K562 (cell line): ENCODE measurements at regions not wholly inside any gene's neighbourhood (a gene's known extent, or its start where the extent isn't known, plus 50 kb on each side); places are given as distances from the start of the nearest gene placed in this dataset.

ENCODE experiments used
- ATAC-seq: fragments of 200-7000 bp; cut with Tn5 transposase; 3 replicates; pipeline ENCODE4 v1.9.1; 2020; ENCODE audit warnings: moderate library complexity
- BruUV-seq: library from RNA; stranded (reverse); fragments of 400-500 nt; replicated peaks from 2 replicates; lab custom pipeline; 2021; lab: Mats Ljungman, UMichigan
- CTCF ChIA-PET: fragments of 300-600 bp; formaldehyde crosslinking; extraction: SDS; loops from one replicate; lab custom pipeline; 2021; ENCODE audit warnings: low intra/inter-chr PET ratio; lab: Yijun Ruan, JAX
- POLR2A ChIA-PET: fragments of 300-600, 350-650 bp; sonication (Branson Sonifier 250); formaldehyde crosslinking; extraction: SDS; loops from one replicate; lab custom pipeline; 2021; ENCODE audit warnings: antibody characterized with exemption, inconsistent platforms; lab: Yijun Ruan, JAX
- DNase-seq, 4 experiments: peaks; one replicate each; pipeline versions ENCODE4 v3.0.0 to v3.0.0-alpha.2; 2011 to 2018; ENCODE audit warnings: low spot score in 3 of 4, mixed read lengths in 3 of 4; ENCODE audit errors: extremely low read depth in 1 of 4
- FAIRE-seq: peaks from 2 replicates; lab custom pipeline; 2011; peaks lifted over from hg19 to GRCh38; lab: Jason Lieb, UNC
- H2AFZ ChIP-seq: 2 replicates; pipeline ENCODE4 v1.6.0; 2011; ENCODE audit warnings: low read depth, low read length, control low read depth, inconsistent platforms
- H3K27ac ChIP-seq: fragments of 200-600 bp; 3 replicates; pipeline ENCODE4 v1.8.0; 2011; ENCODE audit warnings: low read depth, mild to moderate bottlenecking, control low read depth, inconsistent platforms, low read length, moderate library complexity, mixed read lengths; ENCODE audit errors: extremely low read depth
- H3K27me3 ChIP-seq, 2 experiments: fragments of 300-600 bp in 1 of 2; 2 replicates in 1 of 2; 3 replicates in 1 of 2; pipeline versions ENCODE4 v1.6.0 to v1.8.0; 2011; ENCODE audit warnings: inconsistent platforms in 2 of 2, low read length in 2 of 2, mild to moderate bottlenecking in 1 of 2, mixed read lengths in 1 of 2, moderate library complexity in 1 of 2; ENCODE audit not compliant: control insufficient read depth in 2 of 2, insufficient read depth in 2 of 2
- H3K36me3 ChIP-seq: fragments of 300-600 bp; 3 replicates; pipeline ENCODE4 v1.8.0; 2011; ENCODE audit warnings: mild to moderate bottlenecking, low read length, inconsistent platforms; ENCODE audit not compliant: control insufficient read depth, insufficient read depth
- H3K4me1 ChIP-seq, 2 experiments: fragments of 200-600 bp in 1 of 2; replicated peaks in 1 of 2; 2 replicates in 1 of 2; 3 replicates in 1 of 2; pipeline versions ENCODE4 v1.5.1 to v1.8.0; 2011; ENCODE audit warnings: inconsistent platforms in 2 of 2, low read length in 2 of 2, mild to moderate bottlenecking in 1 of 2, mixed read lengths in 1 of 2, moderate library complexity in 1 of 2; ENCODE audit not compliant: control insufficient read depth in 2 of 2, insufficient read depth in 2 of 2
- H3K4me2 ChIP-seq: 2 replicates; pipeline ENCODE4 v1.6.1; 2011; ENCODE audit warnings: low read length, control low read depth, inconsistent platforms, mixed read lengths; ENCODE audit not compliant: insufficient read depth
- H3K4me3 ChIP-seq: fragments of 200-600 bp; sonication (generic), shearing (Covaris generic); 2 replicates; pipeline ENCODE4 v1.5.1; 2016; ENCODE audit warnings: control low read depth, inconsistent platforms
- H3K79me2 ChIP-seq: fragments of 200-600 bp; 3 replicates; pipeline ENCODE4 v1.8.0; 2011; ENCODE audit warnings: low read length, inconsistent platforms; ENCODE audit not compliant: control insufficient read depth, insufficient read depth
- H3K9ac ChIP-seq, 2 experiments: 2 replicates each; pipeline versions ENCODE4 v1.6.0 to v1.6.1; 2011; ENCODE audit warnings: low read depth in 2 of 2, low read length in 2 of 2, control low read depth in 1 of 2, inconsistent platforms in 1 of 2, mild to moderate bottlenecking in 1 of 2, mixed read lengths in 1 of 2; ENCODE audit not compliant: insufficient read depth in 1 of 2
- H3K9me1 ChIP-seq: one replicate; pipeline ENCODE4 v1.6.0; 2011; ENCODE audit warnings: inconsistent platforms, mild to moderate bottlenecking, low read length, moderate library complexity; ENCODE audit not compliant: control insufficient read depth, insufficient read depth
- H3K9me3 ChIP-seq: replicated peaks from 2 replicates; pipeline ENCODE4 v1.5.1; 2011; ENCODE audit warnings: low read depth, low read length, inconsistent platforms; ENCODE audit not compliant: control insufficient read depth, insufficient read depth
- H4K20me1 ChIP-seq: replicated peaks from 2 replicates; pipeline ENCODE4 v1.6.1; 2011; ENCODE audit warnings: low read length, inconsistent platforms, mixed read lengths; ENCODE audit not compliant: control insufficient read depth, insufficient read depth
- CHAMP1 ChIP-seq: fragments of 450-650 bp; IDR thresholded peaks from 2 replicates; pipeline ENCODE4 v1.6.1; 2016; ENCODE audit warnings: mild to moderate bottlenecking
- E2F3 ChIP-seq: fragments of 250-450 bp; sonication (Bioruptor Pico); IDR thresholded peaks from 2 replicates; pipeline ENCODE4 v1.4.0; 2020; ENCODE audit warnings: mild to moderate bottlenecking
- FIP1L1 ChIP-seq: fragments of 200-400 bp; formaldehyde crosslinking; IDR thresholded peaks from 2 replicates; pipeline ENCODE4 v1.6.1; 2018; ENCODE audit warnings: mild to moderate bottlenecking, low read depth, low read length; ENCODE audit not compliant: poor library complexity, severe bottlenecking
- HDAC8 ChIP-seq: fragments of 450-650 bp; IDR thresholded peaks from 2 replicates; pipeline ENCODE4 v1.6.1; 2016; ENCODE audit warnings: mild to moderate bottlenecking, missing genetic modification characterization, moderate library complexity, missing compliant biosample characterization
- MCM2 ChIP-seq: fragments of 450-650 bp; IDR thresholded peaks from 2 replicates; pipeline ENCODE4 v1.6.1; 2017; ENCODE audit warnings: low read depth, mild to moderate bottlenecking
- PBX2 ChIP-seq, 2 experiments: IDR thresholded peaks in 1 of 2; conservative IDR thresholded peaks in 1 of 2; 2 replicates each; pipeline ENCODE4 v1.6.1; 2016; ENCODE audit warnings: low read depth in 2 of 2, mild to moderate bottlenecking in 1 of 2, missing compliant biosample characterization in 1 of 2, missing genetic modification characterization in 1 of 2, moderate library complexity in 1 of 2
- RHOXF2B ChIP-seq: fragments of 250-450 bp; sonication (Bioruptor Pico); conservative IDR thresholded peaks from 2 replicates; pipeline ENCODE4 v1.5.1; 2021
- STAG1 ChIP-seq: sonication (generic); formaldehyde crosslinking; IDR thresholded peaks from 2 replicates; pipeline ENCODE4 v1.5.0; 2020; ENCODE audit warnings: missing genetic modification reagents, borderline replicate concordance
- VEZF1 ChIP-seq: fragments of 200-800 bp; sonication (Bioruptor generic); IDR thresholded peaks from 2 replicates; pipeline ENCODE4 v1.6.1; 2017; ENCODE audit warnings: missing genetic modification characterization, missing compliant biosample characterization
- ZBTB26 ChIP-seq: fragments of 450-650 bp; formaldehyde crosslinking; IDR thresholded peaks from 2 replicates; pipeline ENCODE4 v1.4.0; 2022; ENCODE audit warnings: missing genetic modification characterization
- ZNF134 ChIP-seq: fragments of 250-450 bp; sonication (Bioruptor Pico); conservative IDR thresholded peaks from 2 replicates; pipeline ENCODE4 v1.4.0; 2020
- ZNF589 ChIP-seq: fragments of 200-800 bp; sonication (Bioruptor generic); IDR thresholded peaks from 2 replicates; pipeline ENCODE4 v1.6.1; 2016; ENCODE audit warnings: low read depth, missing genetic modification characterization, missing compliant biosample characterization
- ZSCAN29 ChIP-seq: fragments of 450-650 bp; IDR thresholded peaks from 2 replicates; pipeline ENCODE4 v1.6.1; 2017
- WGBS: fragments of 100-300 bp; shearing (Covaris generic); methylation state at CpG from one replicate; pipeline ENCODE4 v1.1.6; 2016; ENCODE audit warnings: low coverage, mixed read lengths; ENCODE audit not compliant: insufficient coverage; ENCODE audit errors: missing lambda C conversion rate; 5-methylcytosine and 5-hydroxymethylcytosine counted together
- in situ Hi-C: fragments of 300-500 bp; cut with MboI; formaldehyde crosslinking; loops from 4 replicates; pipeline ENCODE4 v1.15.0; 2018; ENCODE audit warnings: inconsistent platforms, mixed read lengths
- intact Hi-C: fragments of 100-400 bp; cut with micrococcal nuclease; formaldehyde crosslinking; loops from 2 replicates; pipeline ENCODE4 v1.14.2; 2022

- no peaks in the 10 kb centered on the region for H4K20me1 ChIP-seq
- H3K9me1 ChIP-seq = no peaks in the 10 kb centered on the region
- 10% methylated on average over 6 of the region's 6 CpGs for WGBS
- H3K4me3 ChIP-seq = no peak overlapping the region
- no peaks in the 10 kb centered on the region for H3K36me3 ChIP-seq
- DNase-seq (no peak), ATAC-seq (no peak), FAIRE-seq (no peak)
- H3K79me2 ChIP-seq = no peaks in the 10 kb centered on the region
- POLR2A ChIA-PET = no interaction called here
- H3K9ac ChIP-seq = no peak overlapping the region
- H3K4me1 ChIP-seq = no peaks in the 10 kb centered on the region; a peak in 1 of 5 replicates
- no peak overlapping the region for H2AFZ ChIP-seq
- H3K9me3 ChIP-seq = no peaks in the 10 kb centered on the region
- intact Hi-C loops (no loop called here), in situ Hi-C loops (no loop called here)
- no peak overlapping the region for H3K4me2 ChIP-seq
- no TSS peak for BruUV-seq
- CTCF ChIA-PET = no interaction called here
- H3K27me3 ChIP-seq = peaks cover 2 to 12% of the 10 kb centered on the region in 2 experiments; a peak in 3 of 5 replicates
- H3K27ac ChIP-seq = no peak overlapping the region
- no peak for TF ChIP-seq PBX2 (CRISPR knock-in tag; IDR thresholded peaks at IDR 0.05; ENCODE audit: low read depth)
- no peak for TF ChIP-seq PBX2 (tag; conservative IDR thresholded peaks at IDR 0.05; ENCODE audit: low read depth)
- TF ChIP-seq VEZF1 (CRISPR knock-in tag) = no peak
- TF ChIP-seq RHOXF2B (CRISPR knock-in tag) = no peak
- no peak for TF ChIP-seq ZBTB26 (CRISPR knock-in tag)
- no peak for TF ChIP-seq ZNF134
- TF ChIP-seq CHAMP1 = no peak
- TF ChIP-seq E2F3 = no peak
- no peak for TF ChIP-seq MCM2
- TF ChIP-seq ZNF589 (CRISPR knock-in tag) = no peak
- TF ChIP-seq HDAC8 (tag) = no peak
- no peak for TF ChIP-seq STAG1
- TF ChIP-seq ZSCAN29 = no peak
- no peak for TF ChIP-seq FIP1L1
Measured at GRCh38 chr17:59512844-59513385, 52.5 kb upstream of the DHX40 start.
